HepG2 (cell line): ENCODE measurements at regions not wholly inside any gene's neighbourhood (a gene's known extent, or its start where the extent isn't known, plus 50 kb on each side); places are given as distances from the start of the nearest gene placed in this dataset.

Experiments used
- ELK4 ChIP-seq: sonication (generic); formaldehyde crosslinking; IDR thresholded peaks from 2 replicates; pipeline ENCODE4 v1.9.0; 2021; ENCODE audit warnings: missing genetic modification reagents, borderline replicate concordance
- EZH2 ChIP-seq: conservative IDR thresholded peaks from 2 replicates; pipeline ENCODE4 v1.6.1; 2012; ENCODE audit warnings: mild to moderate bottlenecking, low read depth, low read length, moderate library complexity
- KAT8 ChIP-seq: IDR thresholded peaks from 2 replicates; pipeline ENCODE4 v1.6.1; 2016; ENCODE audit warnings: missing genetic modification reagents, missing compliant biosample characterization
- TAF1 ChIP-seq: sonication (generic); formaldehyde crosslinking; IDR thresholded peaks from 2 replicates; pipeline ENCODE4 v1.4.0; 2020; ENCODE audit warnings: missing genetic modification reagents
- ZMYM3 ChIP-seq: sonication (generic); formaldehyde crosslinking; IDR thresholded peaks from 2 replicates; pipeline ENCODE4 v1.5.1; 2020; ENCODE audit warnings: mild to moderate bottlenecking, missing genetic modification reagents
- ZNF790 ChIP-seq: sonication (generic); formaldehyde crosslinking; IDR thresholded peaks from 2 replicates; pipeline ENCODE4 v1.8.0; 2022; ENCODE audit warnings: missing genetic modification reagents, mild to moderate bottlenecking, borderline replicate concordance
- TF ChIP-seq, protein P1 (sequence below): sonication (generic); formaldehyde crosslinking; IDR thresholded peaks from 2 replicates; pipeline ENCODE4 v1.8.1; 2023; ENCODE audit warnings: missing genetic modification reagents, inconsistent platforms, borderline replicate concordance
- TF ChIP-seq, protein P2 (sequence below): sonication (generic); formaldehyde crosslinking; IDR thresholded peaks from 2 replicates; pipeline ENCODE4 v1.5.0; 2020; ENCODE audit warnings: mild to moderate bottlenecking, missing genetic modification reagents, moderate library complexity
- TF ChIP-seq, protein P3 (sequence below): sonication (generic); formaldehyde crosslinking; IDR thresholded peaks from 2 replicates; pipeline ENCODE4 v1.4.0; 2020; ENCODE audit warnings: mild to moderate bottlenecking, missing genetic modification reagents

DNA sequence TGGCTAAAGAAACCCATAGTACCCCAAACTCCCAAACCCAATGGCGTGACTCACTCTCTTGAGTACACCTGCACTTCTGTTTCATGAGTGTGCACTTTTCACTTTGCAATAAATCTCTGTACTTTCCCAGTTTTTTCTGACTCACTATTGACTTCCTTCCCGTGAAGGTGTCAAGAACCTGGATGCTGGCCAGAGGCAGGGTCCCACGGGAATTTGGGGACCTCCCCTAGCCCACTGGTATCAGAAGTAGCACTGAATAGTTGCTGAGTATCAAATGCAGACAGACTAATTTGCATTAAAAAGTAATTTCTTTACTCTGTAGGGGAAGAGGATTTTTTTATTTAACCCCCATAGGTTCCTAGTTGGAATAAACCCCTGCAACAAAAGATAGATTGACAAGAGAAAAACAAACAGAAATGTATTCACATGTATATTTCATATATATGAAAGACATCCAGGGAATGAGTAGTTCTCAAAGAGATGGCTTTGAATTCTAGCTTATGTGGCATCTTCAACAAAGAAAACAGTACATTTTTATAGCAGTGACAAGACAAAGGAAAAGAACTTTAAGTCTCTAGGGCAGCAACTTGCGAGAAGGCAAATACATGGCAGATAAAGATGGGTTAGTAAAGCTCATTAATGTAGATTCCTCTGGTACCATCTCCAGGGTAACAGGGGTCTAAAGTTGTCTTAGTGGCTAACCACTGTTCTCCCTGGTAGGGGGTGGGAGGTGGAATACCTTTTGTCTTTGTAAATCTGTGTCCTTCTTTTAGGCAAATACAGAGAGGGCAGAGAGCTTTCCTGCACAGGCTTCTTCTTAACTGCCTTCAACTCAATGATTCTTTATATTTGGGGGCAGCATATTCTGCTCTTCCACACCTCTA, 385.5 kb upstream of the PDZRN3 start:
- TF ChIP-seq, protein P1, sequence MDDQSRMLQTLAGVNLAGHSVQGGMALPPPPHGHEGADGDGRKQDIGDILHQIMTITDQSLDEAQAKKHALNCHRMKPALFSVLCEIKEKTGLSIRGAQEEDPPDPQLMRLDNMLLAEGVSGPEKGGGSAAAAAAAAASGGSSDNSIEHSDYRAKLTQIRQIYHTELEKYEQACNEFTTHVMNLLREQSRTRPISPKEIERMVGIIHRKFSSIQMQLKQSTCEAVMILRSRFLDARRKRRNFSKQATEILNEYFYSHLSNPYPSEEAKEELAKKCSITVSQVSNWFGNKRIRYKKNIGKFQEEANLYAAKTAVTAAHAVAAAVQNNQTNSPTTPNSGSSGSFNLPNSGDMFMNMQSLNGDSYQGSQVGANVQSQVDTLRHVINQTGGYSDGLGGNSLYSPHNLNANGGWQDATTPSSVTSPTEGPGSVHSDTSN (CRISPR knock-in tag), result no peak
- TF ChIP-seq, protein P2, sequence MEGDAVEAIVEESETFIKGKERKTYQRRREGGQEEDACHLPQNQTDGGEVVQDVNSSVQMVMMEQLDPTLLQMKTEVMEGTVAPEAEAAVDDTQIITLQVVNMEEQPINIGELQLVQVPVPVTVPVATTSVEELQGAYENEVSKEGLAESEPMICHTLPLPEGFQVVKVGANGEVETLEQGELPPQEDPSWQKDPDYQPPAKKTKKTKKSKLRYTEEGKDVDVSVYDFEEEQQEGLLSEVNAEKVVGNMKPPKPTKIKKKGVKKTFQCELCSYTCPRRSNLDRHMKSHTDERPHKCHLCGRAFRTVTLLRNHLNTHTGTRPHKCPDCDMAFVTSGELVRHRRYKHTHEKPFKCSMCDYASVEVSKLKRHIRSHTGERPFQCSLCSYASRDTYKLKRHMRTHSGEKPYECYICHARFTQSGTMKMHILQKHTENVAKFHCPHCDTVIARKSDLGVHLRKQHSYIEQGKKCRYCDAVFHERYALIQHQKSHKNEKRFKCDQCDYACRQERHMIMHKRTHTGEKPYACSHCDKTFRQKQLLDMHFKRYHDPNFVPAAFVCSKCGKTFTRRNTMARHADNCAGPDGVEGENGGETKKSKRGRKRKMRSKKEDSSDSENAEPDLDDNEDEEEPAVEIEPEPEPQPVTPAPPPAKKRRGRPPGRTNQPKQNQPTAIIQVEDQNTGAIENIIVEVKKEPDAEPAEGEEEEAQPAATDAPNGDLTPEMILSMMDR, result no peak
- no peak for TF ChIP-seq ELK4 (CRISPR knock-in tag)
- TF ChIP-seq TAF1, result no peak
- no peak for TF ChIP-seq ZMYM3
- no peak for TF ChIP-seq ZNF790 (CRISPR knock-in tag)
- TF ChIP-seq EZH2, result no peak
- TF ChIP-seq, protein P3, sequence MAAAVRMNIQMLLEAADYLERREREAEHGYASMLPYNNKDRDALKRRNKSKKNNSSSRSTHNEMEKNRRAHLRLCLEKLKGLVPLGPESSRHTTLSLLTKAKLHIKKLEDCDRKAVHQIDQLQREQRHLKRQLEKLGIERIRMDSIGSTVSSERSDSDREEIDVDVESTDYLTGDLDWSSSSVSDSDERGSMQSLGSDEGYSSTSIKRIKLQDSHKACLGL, result no peak
- TF ChIP-seq KAT8 (CRISPR knock-in tag), result no peak
